GM19035 (cell line): ENCODE measurements at regions not wholly inside any gene's neighbourhood (a gene's known extent, or its start where the extent isn't known, plus 50 kb on each side); places are given as distances from the start of the nearest gene placed in this dataset.
A peak's percentile ranks its signal among the peaks of the same experiment; 100 is the strongest.
"Not testable (repeated sequence)": the region's sequence is repeated elsewhere in the genome, so short reads cannot be mapped to it uniquely, and the experiment has no call there.

Source experiments
- ATAC-seq: cut with Tn5 transposase; IDR thresholded peaks from one replicate; pipeline ENCODE4 v1.9.1; 2021; ENCODE audit not compliant: unreplicated experiment

- ATAC-seq, result not testable (repeated sequence)
Observed at GRCh38 chr1:148361427-148362215, 121.5 kb downstream of the PPIAL4G start.

GRCh38 chr1:148357037-148357436 lies 126.1 kb downstream of the PPIAL4G start:
- no peak for ATAC-seq

- ATAC-seq, result no peak
Observed at GRCh38 chr1:148355976-148356375, 127.1 kb downstream of the PPIAL4G start.

GRCh38 chr1:148354913-148355308 lies 128.2 kb downstream of the PPIAL4G start:
- ATAC-seq, result no peak

- ATAC-seq, result no peak
Observed at GRCh38 chr1:148354284-148354912, 128.7 kb downstream of the PPIAL4G start.

DNA sequence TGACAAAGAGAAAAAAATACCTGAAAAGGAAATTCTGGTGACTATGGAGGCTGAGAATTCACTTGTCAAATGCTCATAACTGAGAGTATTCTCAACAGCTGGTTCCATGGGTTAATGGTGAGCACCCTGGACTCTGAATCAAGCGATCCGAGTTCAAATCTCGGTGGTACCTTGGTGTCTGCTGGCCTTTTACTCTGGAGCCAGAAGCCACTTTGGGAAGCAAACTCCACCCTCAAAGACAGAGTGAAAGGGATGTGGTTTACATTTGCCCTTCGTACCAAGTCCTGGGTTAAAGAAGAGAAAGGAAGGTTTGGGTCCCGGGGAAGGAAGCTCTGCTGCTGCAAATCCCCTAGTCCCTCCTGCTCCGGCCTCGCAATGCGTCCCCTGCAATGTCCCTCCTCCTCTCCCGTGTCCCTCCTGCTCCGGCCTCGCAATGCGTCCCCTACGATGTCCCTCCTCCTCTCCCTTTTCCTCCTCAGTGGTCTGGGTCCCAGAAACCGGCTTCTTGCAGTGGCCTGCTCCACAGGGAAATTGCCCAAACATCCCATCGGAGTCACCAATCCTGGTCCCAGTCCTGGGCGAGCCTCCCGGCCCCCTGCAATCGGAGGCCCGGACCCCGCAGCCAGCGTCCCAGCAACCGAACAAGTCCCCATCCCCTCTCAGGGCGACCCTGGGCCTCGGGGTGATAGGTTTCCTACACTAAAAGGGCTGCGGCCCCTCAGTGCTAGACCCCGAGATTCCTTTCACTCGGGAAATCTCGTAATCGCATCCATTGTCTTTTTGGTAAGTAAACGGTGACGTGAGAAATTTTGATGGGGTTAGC lies 129.4 kb downstream of the PPIAL4G start:
- ATAC-seq, result no peak

GRCh38 chr1:148352470-148353053 lies 130.5 kb downstream of the PPIAL4G start:
- ATAC-seq, result no peak

DNA sequence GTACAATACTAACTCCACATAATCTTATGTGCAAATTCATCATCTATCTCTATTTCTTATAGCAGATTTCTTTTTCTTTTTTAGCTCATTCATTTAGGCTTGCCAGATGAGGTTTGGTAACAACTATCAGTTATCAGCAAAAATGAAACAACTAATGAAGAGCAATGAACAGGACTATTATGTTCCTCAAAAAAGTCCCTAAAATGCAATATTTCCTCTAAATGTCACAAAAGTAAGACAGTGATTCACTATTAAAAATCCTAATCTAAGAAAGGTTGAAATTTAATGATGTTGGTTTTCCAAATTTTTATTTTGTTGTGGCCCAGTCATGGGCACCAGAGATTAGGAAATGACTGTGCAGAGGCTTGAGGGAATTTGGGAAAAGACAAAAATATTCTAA lies 135.3 kb downstream of the PPIAL4G start:
- ATAC-seq, result no peak

- not testable (repeated sequence) for ATAC-seq
Observed at GRCh38 chr1:148345659-148346151, 137.4 kb downstream of the PPIAL4G start.

DNA sequence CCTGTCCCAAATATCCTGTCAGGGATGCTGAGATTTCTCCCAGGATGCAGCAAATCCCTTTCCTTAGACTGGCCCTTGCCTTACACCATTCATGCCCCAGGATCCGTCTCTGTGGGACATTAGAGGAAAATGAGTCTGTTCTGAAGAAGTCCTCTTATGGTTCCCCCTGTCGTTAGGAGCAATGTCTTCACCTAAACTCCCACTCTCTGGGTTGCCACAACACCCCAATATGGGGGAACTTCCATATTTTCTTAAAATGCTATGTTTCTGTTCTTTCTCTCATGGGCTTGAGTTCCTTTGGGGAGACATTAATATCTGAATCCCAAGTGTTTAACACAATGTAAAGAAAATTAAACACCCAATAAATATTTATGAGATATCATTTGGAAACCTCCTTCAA lies 138.5 kb downstream of the PPIAL4G start:
- ATAC-seq, result not testable (repeated sequence)

DNA sequence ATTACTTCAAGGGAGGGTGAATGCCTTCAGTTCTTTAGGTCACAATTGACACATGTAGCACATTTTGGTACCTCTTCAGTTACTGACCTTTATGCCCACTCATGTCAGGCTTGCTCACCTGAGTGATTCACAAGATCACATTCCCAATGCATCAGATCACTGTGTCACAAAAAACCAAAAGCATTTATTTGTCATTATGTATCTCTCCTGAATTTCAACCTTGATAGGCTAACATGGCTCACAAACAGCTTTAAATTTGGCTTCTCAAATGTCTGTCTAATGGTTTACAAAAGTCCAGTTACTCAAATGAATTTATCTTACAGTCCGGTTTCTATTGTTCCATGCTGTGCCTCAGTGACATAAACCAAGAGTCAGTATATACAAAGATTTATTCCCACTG lies 141.4 kb downstream of the PPIAL4G start:
- not testable (repeated sequence) for ATAC-seq

GRCh38 chr1:148336121-148336918 lies 146.8 kb downstream of the PPIAL4G start:
- ATAC-seq, result not testable (repeated sequence)

DNA sequence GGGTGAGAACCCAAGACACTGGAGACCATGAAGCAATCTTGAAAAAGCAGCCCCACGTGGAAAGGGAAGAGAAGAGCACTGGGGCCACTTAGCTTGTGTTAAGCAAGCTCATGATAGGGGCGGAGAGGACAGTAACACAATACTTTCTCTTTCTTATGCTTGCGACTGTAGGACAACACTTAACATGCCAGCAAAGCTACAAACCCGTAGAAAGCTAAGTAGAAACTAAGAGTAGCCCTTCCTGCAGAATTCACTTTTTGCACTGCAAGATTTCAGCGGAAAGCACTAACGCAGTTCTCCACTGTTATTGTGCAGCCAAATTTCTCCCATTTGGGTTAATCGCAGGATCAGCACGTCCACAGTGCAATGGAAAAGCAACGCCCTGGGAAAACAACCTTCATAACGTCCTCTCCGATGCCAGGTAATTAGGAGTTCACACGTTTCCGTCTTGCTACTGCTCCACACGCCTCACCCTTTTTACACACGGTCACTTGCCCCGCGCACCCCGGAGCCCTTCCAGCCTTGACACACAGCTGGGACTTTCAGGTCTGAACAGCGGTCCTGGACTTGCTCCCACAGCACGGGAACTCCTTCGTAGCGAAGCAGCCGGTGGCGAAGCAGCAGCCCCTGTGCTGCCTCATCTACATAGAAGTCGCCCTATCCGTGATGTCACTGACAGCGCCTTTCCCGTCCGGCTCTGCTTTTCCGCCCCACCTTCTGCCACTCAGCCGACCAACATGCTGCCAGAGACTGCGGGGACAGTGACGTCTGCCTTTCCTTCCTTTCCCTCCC lies 148.6 kb downstream of the PPIAL4G start:
- peak; percentile 67 for ATAC-seq

DNA sequence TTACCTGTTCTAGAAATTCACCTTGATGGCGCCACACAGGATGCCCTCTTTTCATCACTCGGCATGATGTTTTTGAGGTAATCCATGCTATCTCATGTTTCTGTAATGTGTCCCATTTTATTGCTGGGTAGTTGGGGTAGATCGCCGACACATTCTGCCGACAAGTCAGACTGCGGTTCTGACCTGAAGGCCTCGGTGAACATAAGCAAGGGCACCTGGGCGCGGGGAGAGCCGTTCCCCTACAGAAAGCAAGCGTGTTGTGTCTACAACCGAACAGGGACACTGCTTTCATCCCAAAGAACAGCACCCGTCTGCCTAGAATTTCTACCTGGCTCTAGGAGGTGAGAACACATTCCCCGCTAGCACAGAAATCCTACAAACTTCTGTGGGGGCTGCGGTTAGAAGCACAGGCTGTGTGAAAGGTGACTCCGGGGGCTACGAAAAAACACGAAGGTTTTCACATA lies 149.2 kb downstream of the PPIAL4G start:
- ATAC-seq, result no peak

DNA sequence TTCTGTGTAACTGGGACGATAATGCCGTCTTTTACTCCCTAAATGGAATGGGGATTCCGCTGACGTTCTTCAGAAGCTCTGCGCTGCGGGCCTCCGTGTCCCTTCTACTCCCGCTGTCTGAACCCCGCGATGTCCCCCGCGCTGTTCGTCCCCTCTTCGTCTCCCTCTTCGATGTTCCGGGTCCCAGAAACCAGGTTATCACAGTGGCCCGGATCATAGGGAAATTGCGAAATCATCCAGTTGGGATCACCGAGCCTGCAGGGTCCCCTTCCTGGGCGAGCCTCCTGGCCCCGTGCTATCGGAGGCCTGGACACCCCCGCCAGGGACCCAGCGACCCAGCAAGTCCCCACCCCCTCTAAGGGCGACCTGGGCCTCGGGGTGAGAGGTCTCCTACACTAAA lies 154.2 kb downstream of the PPIAL4G start:
- ATAC-seq, result no peak

GRCh38 chr1:148325031-148325430 lies 158.1 kb downstream of the PPIAL4G start:
- ATAC-seq, result not testable (repeated sequence)

DNA sequence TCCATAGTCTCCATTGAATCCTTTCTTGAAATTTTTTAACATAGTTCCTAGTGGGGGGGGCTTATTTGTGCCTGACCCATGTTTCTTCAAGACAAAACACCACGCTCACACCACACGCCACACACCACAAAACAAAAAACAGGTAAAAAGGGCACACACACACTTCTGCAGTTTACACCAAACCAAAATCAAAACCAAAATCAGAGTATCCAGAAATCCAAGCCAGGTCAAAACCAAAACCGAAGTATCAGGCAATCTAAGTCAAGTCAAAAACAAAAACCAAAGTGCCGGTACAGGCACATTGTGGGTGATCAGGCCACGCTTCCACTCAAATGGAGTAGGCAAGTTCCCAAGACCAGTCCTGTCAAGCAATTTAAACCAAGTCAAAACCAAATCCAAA lies 158.6 kb downstream of the PPIAL4G start:
- not testable (repeated sequence) for ATAC-seq

DNA sequence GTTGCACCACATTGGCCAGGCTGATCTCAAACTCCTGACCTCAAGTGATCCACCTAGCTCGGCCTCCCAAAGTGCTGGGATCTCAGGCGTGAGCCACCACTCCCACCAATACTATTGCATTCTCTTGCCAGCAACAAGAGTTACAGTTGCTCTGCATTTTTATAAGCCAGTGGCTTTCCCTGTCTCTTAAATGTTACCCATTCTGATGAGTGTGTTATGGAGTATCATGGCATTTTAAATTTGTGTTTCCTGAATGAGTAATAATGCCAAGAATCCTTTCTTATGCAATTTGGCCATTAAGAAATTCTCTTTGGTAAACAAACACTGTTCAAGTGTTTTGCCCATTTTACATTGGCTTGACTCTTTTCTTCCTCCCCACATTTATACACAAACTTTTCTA lies 163.0 kb downstream of the PPIAL4G start:
- ATAC-seq, result not testable (repeated sequence)

- no peak for ATAC-seq
Observed at GRCh38 chr1:148318904-148319242, 164.2 kb downstream of the PPIAL4G start.
